NB4 (cell line): ENCODE measurements at regions not wholly inside any gene's neighbourhood (a gene's known extent, or its start where the extent isn't known, plus 50 kb on each side); places are given as distances from the start of the nearest gene placed in this dataset.

ENCODE experiments used
- CTCF ChIP-seq: IDR thresholded peaks from one replicate; pipeline ENCODE4 v1.5.1; 2012; ENCODE audit warnings: low read depth, low read length
- POLR2A ChIP-seq: IDR thresholded peaks from 2 replicates; pipeline ENCODE4 v1.6.1; 2011; ENCODE audit warnings: mild to moderate bottlenecking; ENCODE audit not compliant: insufficient read length; ENCODE audit errors: extremely low read depth

GRCh38 chr10:107444443-107444842, 279.9 kb upstream of the SORCS1 start:
- TF ChIP-seq CTCF (no peak), POLR2A (no peak)
